ENCODE measurements at regions not wholly inside any gene's neighbourhood (a gene's known extent, or its start where the extent isn't known, plus 50 kb on each side); places are given as distances from the start of the nearest gene placed in this dataset.

DNA sequence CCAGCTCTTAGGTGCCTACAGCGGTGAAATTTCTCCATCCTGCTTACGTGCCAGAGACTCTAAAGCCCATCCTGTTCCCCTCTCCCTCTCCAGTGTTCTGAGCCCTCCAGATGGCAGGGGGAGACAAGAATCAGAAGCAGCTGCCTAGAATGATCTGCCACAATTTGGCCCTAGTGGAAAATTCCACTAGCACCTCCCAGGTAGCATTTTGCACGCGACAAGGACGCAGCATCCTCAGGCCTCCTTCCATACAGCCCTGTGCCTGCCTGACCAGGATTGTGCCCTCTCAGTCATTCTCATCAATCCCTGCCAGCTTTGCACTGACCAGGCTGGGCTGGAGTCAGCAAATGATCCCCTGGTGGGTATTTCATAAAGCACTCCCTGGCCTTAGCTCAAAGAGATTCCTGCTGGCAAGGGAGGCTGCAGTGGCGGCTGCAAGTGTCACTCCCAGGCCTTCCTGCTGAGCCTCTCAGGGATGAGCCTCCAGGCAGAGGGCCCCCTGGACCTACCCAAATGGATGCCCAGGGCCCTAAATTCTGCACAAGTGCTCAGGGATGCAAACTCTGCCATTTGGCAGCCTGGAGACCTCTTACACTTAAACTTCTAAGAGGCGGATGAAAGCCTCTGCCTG is 130.2 kb upstream of the ATP2B2 start:
- no peak for DNase-seq
- Mint-ChIP-seq H3K27me3 (ENCODE audit: low read depth, poor library complexity) (peaks cover 12% of the 10 kb centered on the region), H3K9me3 (peaks cover 33% of the 10 kb centered on the region), H3K4me3 (no peak overlapping the region), H3K4me1 (no peaks in the 10 kb centered on the region), H3K27ac (no peak overlapping the region), H3K36me3 (ENCODE audit: low read depth) (no peaks in the 10 kb centered on the region)
- no peak for TF ChIP-seq CTCF (IDR thresholded peaks at IDR 0.05)

DNA sequence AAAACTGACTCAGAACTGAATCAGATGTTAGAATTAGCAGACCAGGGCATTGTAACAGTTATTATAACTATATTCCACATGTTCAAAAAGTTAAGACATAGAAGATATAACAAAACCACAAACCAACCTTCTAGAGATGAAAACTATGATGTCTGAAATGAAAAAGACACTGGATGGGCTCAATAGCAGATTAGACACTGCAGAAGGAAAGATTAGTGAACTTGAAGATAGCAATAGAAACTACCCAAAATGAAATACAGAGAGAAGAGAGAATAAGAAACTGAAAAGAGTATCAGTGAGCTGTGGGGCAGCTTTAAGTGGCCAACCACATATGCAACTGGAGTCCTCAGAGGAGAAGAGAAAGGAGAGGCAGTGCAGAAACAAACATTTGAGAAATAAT is 132.0 kb upstream of the ATP2B2 start:
- Mint-ChIP-seq H3K4me3 (no peak overlapping the region), H3K9me3 (peaks cover 33% of the 10 kb centered on the region), H3K4me1 (no peaks in the 10 kb centered on the region), H3K27ac (no peak overlapping the region), H3K36me3 (ENCODE audit: low read depth) (no peaks in the 10 kb centered on the region), H3K27me3 (ENCODE audit: low read depth, poor library complexity) (peaks cover 12% of the 10 kb centered on the region)
- no peak for DNase-seq
- TF ChIP-seq CTCF (IDR thresholded peaks at IDR 0.05) = no peak

DNA sequence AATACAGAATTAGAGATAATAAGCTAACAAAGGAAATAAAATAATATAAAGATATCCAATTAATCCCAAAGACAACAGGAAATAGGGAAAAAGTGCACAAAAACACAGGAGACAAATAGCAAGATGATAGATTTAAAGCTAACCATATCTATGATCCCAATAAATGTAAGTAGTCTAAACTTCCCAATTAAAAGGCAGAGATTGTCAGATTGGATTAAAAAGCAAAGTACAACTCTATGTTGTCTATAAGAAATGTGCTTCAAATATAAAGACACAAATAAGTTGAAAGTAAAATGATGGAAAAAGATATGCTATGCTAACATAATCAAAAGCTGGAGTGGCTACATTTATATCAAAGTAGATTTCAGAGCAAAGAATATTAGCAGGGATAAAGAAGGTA is 133.1 kb upstream of the ATP2B2 start:
- Mint-ChIP-seq H3K36me3 (ENCODE audit: low read depth) (no peaks in the 10 kb centered on the region), H3K27me3 (ENCODE audit: low read depth, poor library complexity) (peaks cover 12% of the 10 kb centered on the region), H3K27ac (no peak overlapping the region), H3K9me3 (peaks cover 33% of the 10 kb centered on the region), H3K4me1 (no peaks in the 10 kb centered on the region), H3K4me3 (no peak overlapping the region)
- TF ChIP-seq CTCF (IDR thresholded peaks at IDR 0.05) = no peak
- DNase-seq = no peak

DNA sequence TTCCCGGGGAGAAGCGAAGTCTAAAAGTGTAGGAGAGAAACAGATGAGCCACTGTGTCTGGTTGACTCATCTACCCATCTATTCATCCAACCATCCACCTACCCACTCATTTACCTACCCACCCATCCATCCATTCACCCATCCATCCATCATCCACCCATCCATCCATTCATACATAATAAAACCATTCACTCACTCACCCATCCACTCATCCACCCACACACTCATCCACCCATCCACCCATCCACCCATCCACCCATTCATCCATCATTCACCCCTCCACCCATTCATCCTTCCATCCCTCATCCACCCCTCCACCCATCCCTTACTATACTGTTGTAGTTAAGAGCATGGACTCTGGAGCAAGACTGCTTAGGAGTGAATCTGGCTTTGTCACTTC is 136.4 kb upstream of the ATP2B2 start:
- no peak for DNase-seq
- Mint-ChIP-seq H3K9me3 (peaks cover 27% of the 10 kb centered on the region), H3K36me3 (ENCODE audit: low read depth) (no peaks in the 10 kb centered on the region), H3K4me3 (no peak overlapping the region), H3K27me3 (ENCODE audit: low read depth, poor library complexity) (peaks cover 8% of the 10 kb centered on the region), H3K4me1 (no peaks in the 10 kb centered on the region), H3K27ac (no peak overlapping the region)
- TF ChIP-seq CTCF (IDR thresholded peaks at IDR 0.05) = no peak

DNA sequence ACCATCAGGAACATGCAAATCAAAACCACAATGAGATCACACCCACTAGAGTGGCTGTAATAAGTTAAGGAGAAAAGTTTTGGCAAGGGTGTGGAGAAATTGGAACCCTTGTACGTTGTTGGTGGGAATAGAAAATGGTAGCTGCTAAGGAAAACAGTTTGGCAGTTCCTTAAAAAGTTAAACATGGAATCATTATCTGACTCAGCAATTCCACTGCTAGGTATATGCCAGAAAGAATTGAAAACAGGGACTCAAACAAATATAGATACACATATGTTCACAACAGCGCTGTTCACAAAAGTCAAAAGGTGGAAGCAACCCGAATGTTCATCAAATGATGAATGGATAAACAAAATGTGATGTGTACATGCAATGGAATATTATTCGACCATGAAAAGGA is 138.8 kb upstream of the ATP2B2 start:
- Mint-ChIP-seq H3K9me3 (peaks cover 4% of the 10 kb centered on the region), H3K4me1 (no peaks in the 10 kb centered on the region), H3K27me3 (ENCODE audit: low read depth, poor library complexity) (peaks cover 6% of the 10 kb centered on the region), H3K4me3 (no peak overlapping the region), H3K36me3 (ENCODE audit: low read depth) (no peaks in the 10 kb centered on the region), H3K27ac (no peak overlapping the region)
- TF ChIP-seq CTCF (IDR thresholded peaks at IDR 0.05) = no peak
- DNase-seq = no peak

GRCh38 chr3:10645800-10646199 is 140.4 kb upstream of the ATP2B2 start:
- TF ChIP-seq CTCF (IDR thresholded peaks at IDR 0.05) = no peak
- no peaks in the 10 kb centered on the region for H3K9me3 Mint-ChIP-seq
- DNase-seq = no peak
- H3K36me3 Mint-ChIP-seq (ENCODE audit: low read depth) = no peaks in the 10 kb centered on the region
- peaks cover 3% of the 10 kb centered on the region for H3K27me3 Mint-ChIP-seq (ENCODE audit: low read depth, poor library complexity)
- no peak overlapping the region for H3K4me3 Mint-ChIP-seq
- H3K27ac Mint-ChIP-seq = no peak overlapping the region
- H3K4me1 Mint-ChIP-seq = no peaks in the 10 kb centered on the region
